Activated T-cell treated with anti-CD3 and anti-CD28 coated beads for 48 hours (primary cell): ENCODE measurements at regions not wholly inside any gene's neighbourhood (a gene's known extent, or its start where the extent isn't known, plus 50 kb on each side); places are given as distances from the start of the nearest gene placed in this dataset.

Source experiments
- DNase-seq: peaks from one replicate; pipeline ENCODE4 v3.0.0-alpha.2; 2020; ENCODE audit warnings: low read depth

- DNase-seq = no peak
Observed at GRCh38 chr2:9137379-9138150, 69.0 kb upstream of the ASAP2 start.

DNA sequence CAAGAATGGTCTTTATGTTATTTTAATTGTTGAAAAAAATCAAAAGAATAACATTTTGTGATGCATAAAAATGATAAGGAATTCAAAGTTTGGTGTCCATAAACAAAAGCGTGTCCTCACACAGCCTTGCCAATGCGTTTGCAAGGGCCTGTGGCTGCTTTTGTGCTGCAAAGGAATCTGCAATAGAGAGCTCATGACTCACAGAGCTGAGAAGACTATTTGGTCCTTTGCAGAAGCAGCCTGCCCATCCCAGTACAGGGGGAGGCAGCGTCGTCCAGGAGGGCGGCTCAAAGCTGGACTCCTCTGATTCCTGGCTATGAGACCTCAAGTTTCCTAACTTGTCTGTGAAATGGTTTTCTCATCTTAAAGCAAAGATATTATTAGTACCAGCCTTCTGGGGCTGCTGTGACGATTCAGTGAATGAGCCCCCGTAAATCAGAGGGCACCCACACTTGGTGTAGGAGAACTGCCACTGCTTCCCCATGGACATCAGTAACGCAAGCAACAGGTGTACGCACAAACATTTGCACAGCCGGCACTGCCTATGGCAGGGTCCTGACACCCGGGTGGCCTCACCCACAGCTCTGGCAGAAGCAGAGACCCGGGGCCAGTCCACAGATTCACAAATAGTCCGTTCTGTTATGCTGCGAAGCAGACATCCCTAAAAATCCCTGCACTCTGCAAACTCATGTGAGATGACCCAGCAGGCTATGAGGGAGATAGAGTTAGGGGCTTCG, 70.6 kb upstream of the ASAP2 start:
- no peak for DNase-seq

- no peak for DNase-seq
Observed at GRCh38 chr2:9127316-9127715, 79.3 kb upstream of the ASAP2 start.

DNA sequence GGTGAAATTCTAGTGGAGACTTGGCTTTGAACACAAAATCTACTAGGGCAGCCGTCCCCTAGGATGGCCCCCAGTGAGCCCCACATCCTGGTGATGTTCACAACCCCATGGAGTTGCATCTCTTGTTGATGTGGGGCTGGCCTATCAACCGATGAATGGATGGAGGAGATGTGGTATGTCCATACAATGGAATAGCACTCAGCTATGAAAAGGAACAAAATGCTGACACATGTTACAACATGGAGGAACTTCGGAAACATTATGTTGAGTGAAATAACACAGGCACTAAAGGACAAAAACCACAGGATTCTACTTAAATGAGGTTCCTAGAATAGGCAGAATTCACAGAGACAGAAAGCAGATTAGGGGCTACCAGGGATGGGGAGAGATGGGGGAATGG, 80.1 kb upstream of the ASAP2 start:
- DNase-seq = no peak

DNA sequence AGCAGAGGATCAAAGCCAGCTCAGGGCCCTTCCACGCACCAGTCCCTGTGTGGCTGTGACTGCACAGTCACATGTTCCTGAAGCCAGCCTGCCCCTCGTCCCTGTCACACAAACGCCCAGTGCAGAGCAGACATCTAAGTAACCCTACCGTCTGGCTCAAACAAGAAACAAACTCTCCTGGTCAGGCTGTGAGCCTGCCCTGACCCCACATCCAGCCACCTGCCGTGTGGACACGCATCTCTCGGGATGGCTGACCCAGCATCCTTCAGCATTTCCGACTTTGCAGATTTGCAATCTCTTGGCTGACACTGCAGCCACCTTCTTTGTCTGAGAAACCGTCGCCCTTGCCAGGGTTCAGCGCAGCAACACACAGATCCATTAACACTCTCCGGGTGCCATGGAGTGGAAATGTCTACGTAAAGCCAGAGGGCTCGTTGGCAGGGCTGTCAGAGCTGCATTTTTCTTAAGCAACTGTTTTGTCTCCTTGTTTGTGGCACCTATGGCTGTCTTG, 82.3 kb upstream of the ASAP2 start:
- DNase-seq = no peak

DNA sequence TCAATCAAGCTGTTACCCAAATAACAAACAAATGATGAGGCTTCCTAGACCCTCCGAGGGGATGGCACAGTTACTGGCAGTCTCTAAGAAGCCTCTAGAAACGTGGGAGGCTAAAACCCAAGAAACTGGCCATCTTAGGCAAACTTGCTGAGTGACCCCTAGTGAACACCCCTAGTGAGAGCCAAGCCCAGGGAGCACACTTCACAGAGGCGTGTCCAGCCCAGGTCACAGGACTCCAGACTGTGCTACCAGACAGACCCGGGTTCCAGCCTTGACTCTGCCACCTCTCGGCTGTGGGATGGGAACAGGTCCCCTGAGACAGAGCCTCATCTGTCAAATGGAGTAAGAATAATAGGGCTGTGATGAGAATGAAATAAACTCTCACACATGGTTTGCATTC, 83.5 kb upstream of the ASAP2 start:
- DNase-seq = no peak

- no peak for DNase-seq
Observed at GRCh38 chr2:9122367-9122766, 84.2 kb upstream of the ASAP2 start.

- DNase-seq = no peak
Observed at GRCh38 chr2:9118383-9118960, 88.1 kb upstream of the ASAP2 start.

DNA sequence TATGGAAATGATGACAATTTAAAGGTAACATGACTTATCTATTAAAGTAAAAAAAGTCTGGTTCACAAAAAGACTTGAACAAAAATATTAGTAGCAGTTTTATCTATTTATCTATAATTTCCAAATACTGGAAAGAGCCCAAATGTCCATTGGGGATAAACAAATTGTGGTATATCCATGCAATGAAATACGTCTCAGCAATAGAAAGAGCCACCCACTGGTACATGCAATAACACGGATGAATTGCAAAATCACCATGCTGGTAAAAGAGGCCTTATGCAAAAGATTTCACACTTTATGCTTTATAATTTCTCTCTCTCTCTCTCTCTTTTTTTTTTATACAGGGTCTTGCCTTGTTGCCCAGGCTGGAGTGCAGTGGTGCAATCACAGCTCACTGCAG, 91.4 kb upstream of the ASAP2 start:
- DNase-seq = no peak

DNA sequence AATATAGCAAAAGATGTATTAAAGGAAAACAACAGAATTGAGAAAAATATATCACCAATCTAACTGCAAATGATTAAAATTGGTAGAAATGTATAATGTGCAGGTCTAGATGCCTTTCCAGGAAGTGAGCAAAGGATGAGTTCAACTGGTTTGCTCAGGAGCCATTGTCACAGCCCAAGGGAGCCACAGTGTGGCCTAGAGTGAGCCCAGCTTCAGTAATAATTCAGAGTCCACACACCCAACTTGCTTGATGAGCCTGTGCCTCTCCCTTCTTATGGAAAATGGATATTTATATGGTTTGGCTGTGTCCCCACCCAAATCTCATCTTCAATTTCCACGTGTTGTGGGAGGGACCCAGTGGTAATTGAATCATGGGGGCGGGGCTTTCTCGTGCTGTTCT, 92.2 kb upstream of the ASAP2 start:
- DNase-seq = no peak

GRCh38 chr2:9113916-9114315, 92.7 kb upstream of the ASAP2 start:
- DNase-seq = no peak

GRCh38 chr2:9113262-9113661, 93.3 kb upstream of the ASAP2 start:
- no peak for DNase-seq

GRCh38 chr2:9112079-9112721, 94.4 kb upstream of the ASAP2 start:
- DNase-seq = no peak

DNA sequence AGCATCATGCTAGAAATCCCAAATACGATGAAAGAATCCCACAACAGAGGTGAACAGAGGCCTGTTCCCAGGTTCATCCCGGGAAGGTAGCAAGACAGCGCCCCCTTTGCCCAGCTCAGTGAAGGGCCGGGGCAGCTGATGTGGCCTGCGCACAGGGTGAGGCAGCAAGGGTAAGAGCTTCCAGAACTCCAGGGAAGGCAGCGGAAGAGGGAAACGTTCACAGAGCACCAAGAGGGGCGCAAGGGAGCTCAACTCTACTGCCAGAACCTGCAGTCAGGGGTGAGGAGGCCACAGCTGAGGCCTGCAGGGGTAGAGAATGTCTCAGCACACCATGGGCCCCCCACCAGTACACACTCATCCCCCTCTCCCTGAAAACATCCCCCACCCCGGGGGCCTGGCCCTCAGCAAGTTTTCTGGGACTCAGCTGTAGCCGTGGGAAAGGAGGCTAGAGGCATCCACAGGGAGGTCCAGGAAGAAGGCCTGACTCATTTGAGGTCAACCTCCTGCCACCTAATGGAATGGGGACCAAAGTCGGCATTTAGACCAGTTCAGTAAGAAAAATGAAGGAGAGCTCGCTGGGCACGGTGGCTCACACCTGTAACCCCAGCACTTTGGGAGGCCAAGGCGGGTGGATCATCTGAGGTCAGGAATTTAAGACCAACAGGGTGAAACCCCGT, 95.6 kb upstream of the ASAP2 start:
- DNase-seq = no peak

GRCh38 chr2:9110346-9110884, 96.2 kb upstream of the ASAP2 start:
- no peak for DNase-seq

GRCh38 chr2:9109871-9110270, 96.7 kb upstream of the ASAP2 start:
- no peak for DNase-seq

- no peak for DNase-seq
Observed at GRCh38 chr2:9108210-9108967, 98.2 kb upstream of the ASAP2 start.

GRCh38 chr2:9107168-9108025, 99.2 kb upstream of the ASAP2 start:
- DNase-seq = no peak

GRCh38 chr2:9106338-9107167, 100.1 kb upstream of the ASAP2 start:
- no peak for DNase-seq
